Common myeloid progenitor, CD34-positive (primary cell): ENCODE measurements at regions not wholly inside any gene's neighbourhood (a gene's known extent, or its start where the extent isn't known, plus 50 kb on each side); places are given as distances from the start of the nearest gene placed in this dataset.

Source experiments
- CTCF ChIA-PET: fragments of 350-600 bp; sonication (Branson Sonifier 250); formaldehyde crosslinking; loops from one replicate; lab custom pipeline; 2021; ENCODE audit warnings: antibody characterized with exemption; lab: Charles Lee
- POLR2A ChIA-PET: fragments of 350-600 bp; sonication (Branson Sonifier 250); formaldehyde crosslinking; loops from one replicate; lab custom pipeline; 2021; ENCODE audit warnings: antibody characterized with exemption; lab: Charles Lee
- DNase-seq, 3 donors: peaks; one replicate each; pipeline versions ENCODE4 v3.0.0 to v3.0.0-alpha.2; 2013
- H3K27ac ChIP-seq, 2 experiments: 1 replicate in 1 of 2; 2 replicates in 1 of 2; pipeline ENCODE4 v1.7.0; 2013; ENCODE audit warnings: inconsistent platforms in 2 of 2, low read length in 2 of 2, mild to moderate bottlenecking in 2 of 2, low read depth in 1 of 2, moderate library complexity in 1 of 2; ENCODE audit not compliant: severe bottlenecking in 2 of 2, insufficient read depth in 1 of 2, poor library complexity in 1 of 2
- H3K27me3 ChIP-seq, 5 experiments: replicated peaks in 2 of 5; 1 replicate in 3 of 5; 2 replicates in 2 of 5; pipeline versions ENCODE4 v1.6.1 to v1.7.0; 2013; ENCODE audit warnings: low read length in 4 of 5, mild to moderate bottlenecking in 2 of 5, moderate library complexity in 2 of 5, inconsistent platforms in 1 of 5; ENCODE audit not compliant: insufficient read depth in 5 of 5, control insufficient read depth in 4 of 5
- H3K36me3 ChIP-seq, 4 experiments: 1 replicate in 2 of 4; 2 replicates in 2 of 4; pipeline versions ENCODE4 v1.6.1 to v1.7.0; 2013; ENCODE audit warnings: low read length in 3 of 4, control low read depth in 1 of 4, mild to moderate bottlenecking in 1 of 4; ENCODE audit not compliant: control insufficient read depth in 4 of 4, insufficient read depth in 4 of 4
- H3K4me1 ChIP-seq, 4 experiments: 1 replicate in 3 of 4; 2 replicates in 1 of 4; pipeline versions ENCODE4 v1.6.1 to v1.7.1; 2013; ENCODE audit warnings: low read length in 3 of 4, mild to moderate bottlenecking in 3 of 4, control low read depth in 1 of 4, inconsistent platforms in 1 of 4, moderate library complexity in 1 of 4; ENCODE audit not compliant: control insufficient read depth in 4 of 4, insufficient read depth in 4 of 4; ENCODE audit errors: control extremely low read depth in 1 of 4
- H3K4me3 ChIP-seq, 7 experiments: 1 replicate in 4 of 7; 2 replicates in 3 of 7; pipeline versions ENCODE4 v1.5.1 to v1.7.0; 2013; ENCODE audit warnings: mild to moderate bottlenecking in 7 of 7, low read length in 6 of 7, moderate library complexity in 6 of 7, inconsistent platforms in 2 of 7, low read depth in 2 of 7, control low read depth in 1 of 7; ENCODE audit not compliant: insufficient read depth in 4 of 7, control insufficient read depth in 1 of 7; ENCODE audit errors: extremely low read depth in 1 of 7
- H3K9me3 ChIP-seq, 5 experiments: 1 replicate in 4 of 5; 2 replicates in 1 of 5; pipeline versions ENCODE4 v1.6.1 to v1.7.1; 2013; ENCODE audit warnings: low read length in 4 of 5, mild to moderate bottlenecking in 2 of 5, inconsistent platforms in 1 of 5, low read depth in 1 of 5, moderate library complexity in 1 of 5; ENCODE audit not compliant: control insufficient read depth in 4 of 5, insufficient read depth in 2 of 5; ENCODE audit errors: control extremely low read depth in 1 of 5
- WGBS: methylation state at CpG from one replicate; pipeline ENCODE4 v1.1.5; 2013; ENCODE audit not compliant: insufficient coverage; 5-methylcytosine and 5-hydroxymethylcytosine counted together

- H3K4me3 ChIP-seq, result no peak overlapping the region
- H3K27me3 ChIP-seq, result no peaks in the 10 kb centered on the region
- no peaks in the 10 kb centered on the region for H3K36me3 ChIP-seq
- ChIA-PET POLR2A (no interaction called here), CTCF (no interaction called here)
- H3K27ac ChIP-seq, result no peak overlapping the region
- DNase-seq, result no peak
- H3K9me3 ChIP-seq, result peaks cover 0 to 22% (median 6%) of the 10 kb centered on the region in 5 experiments
- peaks cover 6 to 13% (median 7%) of the 10 kb centered on the region in 4 experiments for H3K4me1 ChIP-seq
- WGBS, result no CpG with 5 or more reads among the region's 1 CpG
Measured at GRCh38 chr5:60243713-60244112, 350.2 kb upstream of the PDE4D start.

GRCh38 chr5:60232036-60232795, 338.7 kb upstream of the PDE4D start:
- peak in 1 of 3 donors; percentile 2 for DNase-seq
- H3K36me3 ChIP-seq, result no peaks in the 10 kb centered on the region
- no peak overlapping the region for H3K4me3 ChIP-seq
- no peaks in the 10 kb centered on the region for H3K27me3 ChIP-seq
- no peak overlapping the region for H3K27ac ChIP-seq
- ChIA-PET POLR2A (no interaction called here), CTCF (no interaction called here)
- WGBS, result no CpG with 5 or more reads among the region's 2 CpGs
- H3K4me1 ChIP-seq, result peaks cover 0 to 9% (median 0%) of the 10 kb centered on the region in 4 experiments
- no peaks in the 10 kb centered on the region for H3K9me3 ChIP-seq

GRCh38 chr5:60230456-60230855, 336.9 kb upstream of the PDE4D start:
- WGBS, result no CpG with 5 or more reads among the region's 1 CpG
- no peak for DNase-seq
- Histone ChIP-seq H3K27ac (no peak overlapping the region), H3K4me1 (peaks cover 0 to 9% (median 0%) of the 10 kb centered on the region in 4 experiments), H3K9me3 (no peaks in the 10 kb centered on the region), H3K4me3 (no peak overlapping the region), H3K36me3 (no peaks in the 10 kb centered on the region), H3K27me3 (no peaks in the 10 kb centered on the region)
- ChIA-PET POLR2A (no interaction called here), CTCF (no interaction called here)

GRCh38 chr5:60229691-60230185, 336.2 kb upstream of the PDE4D start:
- Histone ChIP-seq H3K27ac (no peak overlapping the region), H3K36me3 (no peaks in the 10 kb centered on the region), H3K27me3 (no peaks in the 10 kb centered on the region), H3K4me1 (peaks cover 0 to 9% (median 0%) of the 10 kb centered on the region in 4 experiments), H3K9me3 (no peaks in the 10 kb centered on the region), H3K4me3 (no peak overlapping the region)
- ChIA-PET POLR2A (no interaction called here), CTCF (no interaction called here)
- DNase-seq, result no peak

GRCh38 chr5:60228676-60229075, 335.1 kb upstream of the PDE4D start:
- no CpG with 5 or more reads among the region's 3 CpGs for WGBS
- Histone ChIP-seq H3K9me3 (no peaks in the 10 kb centered on the region), H3K27ac (no peak overlapping the region), H3K4me1 (peaks cover 0 to 9% (median 0%) of the 10 kb centered on the region in 4 experiments), H3K4me3 (no peak overlapping the region), H3K27me3 (no peaks in the 10 kb centered on the region), H3K36me3 (no peaks in the 10 kb centered on the region)
- POLR2A ChIA-PET, result no interaction called here
- CTCF ChIA-PET, result no interaction called here
- no peak for DNase-seq

- Histone ChIP-seq H3K4me1 (no peaks in the 10 kb centered on the region), H3K9me3 (no peaks in the 10 kb centered on the region), H3K36me3 (no peaks in the 10 kb centered on the region), H3K27ac (no peak overlapping the region), H3K27me3 (no peaks in the 10 kb centered on the region), H3K4me3 (no peak overlapping the region)
- DNase-seq, result no peak
- ChIA-PET POLR2A (no interaction called here), CTCF (no interaction called here)
Measured at GRCh38 chr5:60226128-60226527, 332.6 kb upstream of the PDE4D start.

GRCh38 chr5:60223342-60223741, 329.8 kb upstream of the PDE4D start:
- 90% methylated on average over 1 of the region's 3 CpGs for WGBS
- H3K27ac ChIP-seq, result no peak overlapping the region
- DNase-seq, result no peak
- H3K4me1 ChIP-seq, result no peaks in the 10 kb centered on the region
- ChIA-PET POLR2A (no interaction called here), CTCF (interaction anchor here (1.1 kb wide), 1 partner anchor 19 kb away, joined by 3 read pairs; no protein-coding TSS in a partner anchor)
- no peaks in the 10 kb centered on the region for H3K9me3 ChIP-seq
- no peak overlapping the region for H3K4me3 ChIP-seq
- no peaks in the 10 kb centered on the region for H3K27me3 ChIP-seq
- H3K36me3 ChIP-seq, result no peaks in the 10 kb centered on the region
